Gastroesophageal sphincter (tissue), 2 donors: ENCODE measurements at regions not wholly inside any gene's neighbourhood (a gene's known extent, or its start where the extent isn't known, plus 50 kb on each side); places are given as distances from the start of the nearest gene placed in this dataset.

Source experiments
- POLR2A ChIP-seq, 2 donors: fragments of 450-650 bp; IDR thresholded peaks; one replicate each; pipeline ENCODE4 v1.6.1; 2017; ENCODE audit warnings: antibody characterized with exemption in 2 of 2, mild to moderate bottlenecking in 2 of 2, moderate library complexity in 1 of 2
- POLR2AphosphoS5 ChIP-seq: sonication (generic); formaldehyde crosslinking; IDR thresholded peaks from one replicate; pipeline ENCODE4 v1.6.1; 2017; ENCODE audit warnings: antibody characterized with exemption

- TF ChIP-seq POLR2AphosphoS5 (no peak), POLR2A (IDR thresholded peaks at IDR 0.05) (no peak)
Measured at GRCh38 chr6:95293257-95293656, 284.1 kb upstream of the MANEA start.
